Neural progenitor cell (in vitro differentiated cells): ENCODE measurements at regions not wholly inside any gene's neighbourhood (a gene's known extent, or its start where the extent isn't known, plus 50 kb on each side); places are given as distances from the start of the nearest gene placed in this dataset.

Experiments used
- DNase-seq: peaks from one replicate; pipeline ENCODE4 v3.0.0-alpha.2; 2016; ENCODE audit warnings: low spot score
- H2AFZ ChIP-seq: fragments of 200-600 bp; sonication (generic); replicated peaks from 2 replicates; pipeline ENCODE4 v1.6.1; 2016; ENCODE audit warnings: antibody characterized with exemption
- H3F3A ChIP-seq: fragments of 200-600 bp; sonication (generic); 2 replicates; pipeline ENCODE4 v1.6.1; 2016; ENCODE audit warnings: antibody characterized with exemption, low read depth
- H3K27ac ChIP-seq: fragments of 200-600 bp; sonication (generic); 2 replicates; pipeline ENCODE4 v1.5.1; 2016; ENCODE audit warnings: mild to moderate bottlenecking
- H3K27me3 ChIP-seq: fragments of 200-600 bp; sonication (generic); 2 replicates; pipeline ENCODE4 v1.6.1; 2016; ENCODE audit warnings: mild to moderate bottlenecking, moderate library complexity
- H3K36me3 ChIP-seq: fragments of 200-600 bp; sonication (generic); 2 replicates; pipeline ENCODE4 v1.5.1; 2016
- H3K4me1 ChIP-seq: fragments of 200-600 bp; sonication (generic); 2 replicates; pipeline ENCODE4 v1.6.1; 2016; ENCODE audit warnings: mixed run types
- H3K4me2 ChIP-seq: fragments of 200-600 bp; sonication (generic); 2 replicates; pipeline ENCODE4 v1.6.1; 2016
- H3K4me3 ChIP-seq: fragments of 200-600 bp; sonication (generic); 2 replicates; pipeline ENCODE4 v1.5.1; 2016
- H3K79me2 ChIP-seq: fragments of 200-600 bp; sonication (generic); 2 replicates; pipeline ENCODE4 v1.6.1; 2016; ENCODE audit warnings: low read depth
- H3K9ac ChIP-seq: fragments of 200-600 bp; sonication (generic); 2 replicates; pipeline ENCODE4 v1.6.1; 2016
- H3K9me3 ChIP-seq: fragments of 200-600 bp; sonication (generic); 2 replicates; pipeline ENCODE4 v1.5.1; 2016; ENCODE audit warnings: low read depth
- H4K20me1 ChIP-seq: fragments of 200-600 bp; sonication (generic); 2 replicates; pipeline ENCODE4 v1.6.1; 2016; ENCODE audit warnings: low read depth
- H3K27ac Mint-ChIP-seq: 3 replicates; pipeline ENCODE4 v1.8.0; 2021; ENCODE audit warnings: mixed read lengths
- H3K27me3 Mint-ChIP-seq: 2 replicates; pipeline ENCODE4 v1.8.0; 2022; ENCODE audit warnings: low read depth, mild to moderate bottlenecking, inconsistent platforms, moderate library complexity, mixed read lengths; ENCODE audit not compliant: insufficient read depth
- H3K36me3 Mint-ChIP-seq: 3 replicates; pipeline ENCODE4 v1.8.0; 2021; ENCODE audit warnings: mixed read lengths
- H3K4me1 Mint-ChIP-seq: 3 replicates; pipeline ENCODE4 v1.8.0; 2021; ENCODE audit warnings: mixed read lengths
- H3K4me3 Mint-ChIP-seq: 3 replicates; pipeline ENCODE4 v1.8.0; 2021; ENCODE audit warnings: mild to moderate bottlenecking, moderate library complexity, mixed read lengths
- H3K9me3 Mint-ChIP-seq: 3 replicates; pipeline ENCODE4 v1.8.0; 2020; ENCODE audit warnings: mixed read lengths
- EZH2 ChIP-seq: fragments of 200-600 bp; sonication (generic); IDR thresholded peaks from 2 replicates; pipeline ENCODE4 v1.6.1; 2017; ENCODE audit warnings: antibody characterized with exemption, mild to moderate bottlenecking, moderate library complexity
- EZH2phosphoT487 ChIP-seq: fragments of 200-600 bp; sonication (generic); IDR thresholded peaks from 2 replicates; pipeline ENCODE4 v1.6.1; 2017; ENCODE audit warnings: antibody characterized with exemption
- TF ChIP-seq, protein P1 (sequence below): fragments of 200-600 bp; sonication (generic); IDR thresholded peaks from 2 replicates; pipeline ENCODE4 v1.5.1; 2017; ENCODE audit warnings: antibody characterized with exemption, mild to moderate bottlenecking

DNA sequence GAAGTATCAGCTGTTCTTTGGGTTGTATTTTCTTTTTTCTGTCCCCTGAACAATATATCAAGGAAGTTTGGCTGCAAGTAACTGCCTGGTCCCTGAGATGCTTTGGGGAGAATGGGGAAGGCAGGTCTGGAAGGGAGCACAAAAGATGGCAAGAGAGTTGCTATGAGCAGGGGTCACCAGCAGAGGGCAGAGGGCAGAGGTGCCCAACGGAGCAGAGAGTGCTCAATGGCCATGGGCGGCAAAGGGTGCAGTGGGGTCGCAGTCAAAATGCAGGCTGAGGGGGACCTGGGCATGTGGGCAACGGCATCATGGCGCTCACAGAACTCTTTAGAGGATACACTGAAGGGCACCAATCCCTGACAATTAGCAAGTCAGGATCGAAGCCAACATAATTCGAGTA lies 107.7 kb upstream of the ATP8B1 start:
- Histone ChIP-seq H3K4me3 (no peak overlapping the region), H3K27ac (no peak overlapping the region), H3K36me3 (no peaks in the 10 kb centered on the region), H2AFZ (no peak overlapping the region), H3K9me3 (no peaks in the 10 kb centered on the region), H3K9ac (no peak overlapping the region), H3K79me2 (no peaks in the 10 kb centered on the region), H3K4me1 (peaks cover 4% of the 10 kb centered on the region), H3F3A (no peaks in the 10 kb centered on the region), H3K4me2 (no peak overlapping the region), H3K27me3 (no peaks in the 10 kb centered on the region), H4K20me1 (no peaks in the 10 kb centered on the region)
- peaks cover 4% of the 10 kb centered on the region for H3K9me3 Mint-ChIP-seq
- peaks cover 4% of the 10 kb centered on the region for H3K4me1 Mint-ChIP-seq
- peak; percentile 31 for DNase-seq
- no peak overlapping the region for H3K4me3 Mint-ChIP-seq
- H3K36me3 Mint-ChIP-seq: no peaks in the 10 kb centered on the region
- TF ChIP-seq, protein P1, sequence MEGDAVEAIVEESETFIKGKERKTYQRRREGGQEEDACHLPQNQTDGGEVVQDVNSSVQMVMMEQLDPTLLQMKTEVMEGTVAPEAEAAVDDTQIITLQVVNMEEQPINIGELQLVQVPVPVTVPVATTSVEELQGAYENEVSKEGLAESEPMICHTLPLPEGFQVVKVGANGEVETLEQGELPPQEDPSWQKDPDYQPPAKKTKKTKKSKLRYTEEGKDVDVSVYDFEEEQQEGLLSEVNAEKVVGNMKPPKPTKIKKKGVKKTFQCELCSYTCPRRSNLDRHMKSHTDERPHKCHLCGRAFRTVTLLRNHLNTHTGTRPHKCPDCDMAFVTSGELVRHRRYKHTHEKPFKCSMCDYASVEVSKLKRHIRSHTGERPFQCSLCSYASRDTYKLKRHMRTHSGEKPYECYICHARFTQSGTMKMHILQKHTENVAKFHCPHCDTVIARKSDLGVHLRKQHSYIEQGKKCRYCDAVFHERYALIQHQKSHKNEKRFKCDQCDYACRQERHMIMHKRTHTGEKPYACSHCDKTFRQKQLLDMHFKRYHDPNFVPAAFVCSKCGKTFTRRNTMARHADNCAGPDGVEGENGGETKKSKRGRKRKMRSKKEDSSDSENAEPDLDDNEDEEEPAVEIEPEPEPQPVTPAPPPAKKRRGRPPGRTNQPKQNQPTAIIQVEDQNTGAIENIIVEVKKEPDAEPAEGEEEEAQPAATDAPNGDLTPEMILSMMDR: peak; percentile 59
- TF ChIP-seq EZH2: no peak
- H3K27me3 Mint-ChIP-seq: no peaks in the 10 kb centered on the region
- H3K27ac Mint-ChIP-seq: no peak overlapping the region

DNA sequence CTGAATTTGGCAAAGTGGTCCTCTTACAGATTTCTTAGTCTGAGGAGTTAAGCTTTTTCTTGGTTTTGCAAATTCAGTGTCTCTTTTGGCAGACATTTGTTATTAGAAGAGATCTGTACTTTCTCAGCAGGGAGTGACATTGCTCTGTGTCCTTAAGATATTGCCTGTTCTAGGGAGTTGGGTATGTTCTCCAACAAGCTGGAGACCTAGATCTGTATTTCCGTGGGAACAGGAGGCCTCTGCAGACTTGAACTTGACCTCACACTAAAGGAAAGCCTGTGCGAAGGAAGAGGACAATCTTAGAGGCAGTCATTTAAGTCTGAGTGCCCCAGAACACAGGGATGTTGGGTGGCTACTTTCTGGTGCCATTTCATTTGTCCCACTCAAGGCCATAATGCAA lies 107.0 kb upstream of the ATP8B1 start:
- Histone ChIP-seq H3K27ac (no peak overlapping the region), H3K4me3 (no peak overlapping the region), H3F3A (no peaks in the 10 kb centered on the region), H3K9ac (no peak overlapping the region), H3K9me3 (no peaks in the 10 kb centered on the region), H3K79me2 (no peaks in the 10 kb centered on the region), H3K27me3 (no peaks in the 10 kb centered on the region), H2AFZ (no peak overlapping the region), H3K36me3 (no peaks in the 10 kb centered on the region), H4K20me1 (no peaks in the 10 kb centered on the region), H3K4me1 (no peaks in the 10 kb centered on the region), H3K4me2 (no peak overlapping the region)
- Mint-ChIP-seq H3K27me3 (no peaks in the 10 kb centered on the region), H3K4me1 (no peaks in the 10 kb centered on the region), H3K27ac (no peak overlapping the region), H3K36me3 (no peaks in the 10 kb centered on the region), H3K9me3 (peaks cover 4% of the 10 kb centered on the region), H3K4me3 (no peak overlapping the region)
- DNase-seq: no peak
- TF ChIP-seq EZH2phosphoT487 (no peak), EZH2 (no peak)
- TF ChIP-seq, protein P1: no peak

DNA sequence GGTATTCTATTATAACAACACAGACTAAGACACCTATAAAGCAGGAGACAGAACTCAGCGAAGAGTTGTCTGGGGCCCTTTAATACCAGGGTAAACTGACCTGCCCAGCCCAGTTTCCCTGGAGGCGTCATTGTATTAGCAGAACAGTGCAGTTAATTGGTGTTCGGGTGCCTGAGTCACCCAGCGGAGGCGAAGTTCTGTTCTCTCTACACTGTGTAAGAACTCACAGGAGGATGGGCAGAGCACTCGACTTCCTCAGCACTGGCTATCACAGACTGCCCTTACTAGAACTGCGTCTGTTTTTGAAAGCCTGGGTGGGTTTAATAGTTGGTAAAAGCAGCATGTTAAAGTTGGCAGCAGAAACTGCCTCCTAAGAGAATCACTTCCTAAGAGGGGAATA lies 106.5 kb upstream of the ATP8B1 start:
- Histone ChIP-seq H3K9ac (no peak overlapping the region), H3K79me2 (no peaks in the 10 kb centered on the region), H4K20me1 (no peaks in the 10 kb centered on the region), H3K27me3 (no peaks in the 10 kb centered on the region), H3K4me1 (no peaks in the 10 kb centered on the region), H3K4me3 (no peak overlapping the region), H3K9me3 (no peaks in the 10 kb centered on the region), H3K4me2 (no peak overlapping the region), H3F3A (no peaks in the 10 kb centered on the region), H3K36me3 (no peaks in the 10 kb centered on the region), H3K27ac (no peak overlapping the region), H2AFZ (no peak overlapping the region)
- Mint-ChIP-seq H3K27me3 (no peaks in the 10 kb centered on the region), H3K27ac (no peak overlapping the region), H3K4me3 (no peak overlapping the region), H3K9me3 (peaks cover 4% of the 10 kb centered on the region), H3K36me3 (no peaks in the 10 kb centered on the region), H3K4me1 (no peaks in the 10 kb centered on the region)
- TF ChIP-seq EZH2phosphoT487 (no peak), EZH2 (no peak)
- TF ChIP-seq, protein P1: no peak
- DNase-seq: no peak

DNA sequence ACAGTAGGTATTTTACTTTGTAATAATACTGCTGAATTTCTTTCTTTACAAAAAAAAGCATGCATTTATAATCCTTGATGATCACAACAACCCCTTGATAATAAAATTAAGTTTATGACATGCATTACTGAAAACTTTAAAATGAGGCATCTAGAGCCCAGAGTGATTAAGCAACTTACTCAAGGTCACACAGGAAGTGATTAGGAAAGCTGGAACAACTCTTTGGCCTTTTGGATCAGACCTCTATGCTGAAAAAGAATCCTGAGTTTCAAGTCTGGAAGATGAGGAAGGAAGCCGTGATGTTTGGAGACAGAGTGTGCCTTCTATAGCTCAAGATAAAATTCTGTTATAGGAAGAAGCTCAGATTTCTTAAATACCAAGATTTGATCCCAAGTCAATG lies 105.0 kb upstream of the ATP8B1 start:
- TF ChIP-seq EZH2 (no peak), EZH2phosphoT487 (no peak)
- TF ChIP-seq, protein P1: no peak
- no peaks in the 10 kb centered on the region for H4K20me1 ChIP-seq
- H3K36me3 ChIP-seq: no peaks in the 10 kb centered on the region
- no peaks in the 10 kb centered on the region for H3K79me2 ChIP-seq
- H3K9me3 ChIP-seq: no peaks in the 10 kb centered on the region
- DNase-seq: no peak
- no peak overlapping the region for H3K4me2 ChIP-seq
- no peaks in the 10 kb centered on the region for H3F3A ChIP-seq
- H3K9me3 Mint-ChIP-seq: peaks cover 2% of the 10 kb centered on the region
- H3K4me3 Mint-ChIP-seq: no peak overlapping the region
- no peak overlapping the region for H3K27ac Mint-ChIP-seq
- no peaks in the 10 kb centered on the region for H3K36me3 Mint-ChIP-seq
- H2AFZ ChIP-seq: no peak overlapping the region
- H3K4me3 ChIP-seq: no peak overlapping the region
- H3K27me3 Mint-ChIP-seq: no peaks in the 10 kb centered on the region
- no peaks in the 10 kb centered on the region for H3K4me1 Mint-ChIP-seq
- H3K4me1 ChIP-seq: no peaks in the 10 kb centered on the region
- H3K27me3 ChIP-seq: no peaks in the 10 kb centered on the region
- no peak overlapping the region for H3K27ac ChIP-seq
- H3K9ac ChIP-seq: no peak overlapping the region
